Stimulated activated CD8-positive, alpha-beta memory T cell treated with anti-CD3 and anti-CD28 coated beads, Interleukin-4, amount 100 ng/mL, for 24 hours (primary cell): ENCODE measurements at regions not wholly inside any gene's neighbourhood (a gene's known extent, or its start where the extent isn't known, plus 50 kb on each side); places are given as distances from the start of the nearest gene placed in this dataset.
"Not testable (repeated sequence)": the region's sequence is repeated elsewhere in the genome, so short reads cannot be mapped to it uniquely, and the experiment has no call there.

Source experiments
- DNase-seq: peaks from one replicate; pipeline ENCODE4 v3.0.0-alpha.2; 2020; ENCODE audit warnings: low read depth

GRCh38 chr2:83142934-83143333 is 1316.1 kb downstream of the SUCLG1 start:
- no peak for DNase-seq

GRCh38 chr2:83115606-83116005 is 1343.5 kb downstream of the SUCLG1 start:
- no peak for DNase-seq

GRCh38 chr2:83115155-83115554 is 1343.9 kb downstream of the SUCLG1 start:
- no peak for DNase-seq

DNA sequence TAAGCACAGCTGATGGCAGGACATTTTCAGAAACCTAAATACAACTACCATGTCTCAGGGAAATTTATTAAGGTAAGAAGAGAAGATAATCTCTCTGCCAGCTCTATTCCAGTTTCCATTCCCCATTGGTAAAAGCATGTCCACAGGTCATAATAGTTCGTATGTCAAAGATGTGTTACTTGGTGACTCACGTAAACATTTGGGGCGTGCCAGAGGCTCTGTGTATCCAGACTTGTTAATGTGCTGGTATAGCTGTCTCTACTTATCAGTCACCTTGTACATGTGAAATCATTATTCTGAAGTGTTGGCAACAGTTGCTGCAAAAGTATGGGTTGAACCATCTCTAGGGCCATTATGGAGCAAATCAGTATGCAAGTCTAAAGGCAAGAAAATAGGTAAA is 1345.1 kb downstream of the SUCLG1 start:
- DNase-seq = no peak

- DNase-seq = no peak
These were observed 1346.2 kb downstream of the SUCLG1 start for GRCh38 chr2:83112858-83113257.

DNA sequence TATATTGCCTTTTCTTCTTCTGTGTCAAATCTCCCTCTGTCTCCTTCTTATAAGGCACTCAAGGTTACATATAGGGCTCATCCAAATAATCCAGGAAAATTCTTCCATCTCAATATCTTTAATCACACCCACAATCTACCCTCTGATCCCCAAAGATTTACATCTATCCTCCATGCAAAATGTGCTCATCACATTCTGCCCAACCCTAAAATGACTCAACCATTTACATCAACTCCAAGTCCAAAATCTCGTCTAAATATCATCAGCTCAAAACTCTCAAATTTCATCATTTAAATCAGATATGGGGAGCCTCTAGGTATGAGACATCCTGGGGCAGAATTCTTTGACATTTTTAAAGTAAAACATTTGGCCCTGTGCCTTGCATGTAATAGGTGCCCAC is 1349.8 kb downstream of the SUCLG1 start:
- DNase-seq = no peak

- DNase-seq = no peak
These were observed 1352.2 kb downstream of the SUCLG1 start for GRCh38 chr2:83106853-83107252.

- DNase-seq = no peak
These were observed 1354.9 kb downstream of the SUCLG1 start for GRCh38 chr2:83104202-83104601.

DNA sequence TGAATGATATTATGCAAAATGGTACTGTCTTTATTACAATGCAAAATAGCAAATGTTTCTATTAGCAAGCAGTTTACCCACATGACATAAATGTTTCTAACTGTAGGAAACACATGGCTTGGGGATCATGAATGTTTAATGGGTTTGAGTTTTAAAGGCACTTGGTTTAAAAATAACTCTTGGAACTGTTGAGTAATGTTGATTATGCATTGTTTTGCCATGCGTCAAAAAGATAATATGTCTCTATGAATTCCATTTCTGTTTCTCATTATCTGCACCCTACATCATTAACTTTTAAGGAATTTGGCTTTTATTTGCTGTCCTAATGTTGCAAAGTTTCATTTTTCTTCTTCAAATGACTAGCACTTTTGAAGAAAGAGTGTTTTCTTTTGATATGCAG is 1355.5 kb downstream of the SUCLG1 start:
- no peak for DNase-seq

DNA sequence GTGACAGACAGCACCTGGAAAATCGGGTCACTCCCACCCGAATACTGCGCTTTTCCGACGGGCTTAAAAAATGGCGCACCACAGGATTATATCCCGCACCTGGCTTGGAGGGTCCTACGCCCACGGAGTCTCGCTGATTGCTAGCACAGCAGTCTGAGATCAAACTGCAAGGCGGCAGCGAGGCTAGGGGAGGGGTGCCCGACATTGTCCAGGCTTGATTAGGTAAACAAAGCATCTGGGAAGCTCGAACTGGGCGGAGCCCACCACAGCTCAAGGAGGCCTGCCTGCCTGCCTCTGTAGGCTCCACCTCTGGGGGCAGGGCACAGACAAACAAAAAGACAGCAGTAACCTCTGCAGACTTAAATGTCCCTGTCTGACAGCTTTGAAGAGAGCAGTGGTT is 1370.0 kb downstream of the SUCLG1 start:
- DNase-seq = not testable (repeated sequence)

DNA sequence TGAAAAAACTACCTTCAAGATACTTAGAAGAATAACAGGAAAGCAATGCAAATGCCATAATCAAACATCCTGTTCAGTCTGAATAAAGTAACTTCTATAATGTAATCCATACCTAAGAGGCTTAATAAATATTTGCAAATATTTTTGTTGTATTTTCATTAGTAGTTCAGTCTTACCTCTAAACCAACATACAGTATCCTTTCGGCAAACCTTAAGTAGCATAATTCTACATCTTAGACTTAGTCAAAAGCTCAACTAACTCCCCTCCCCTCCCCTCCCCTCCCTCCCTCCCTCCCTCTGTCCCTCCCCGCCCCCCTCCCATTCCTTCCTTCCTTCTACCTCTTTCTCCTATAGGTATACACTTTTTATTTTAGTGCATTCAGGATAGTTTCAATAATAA is 1373.2 kb downstream of the SUCLG1 start:
- DNase-seq = no peak

- DNase-seq = no peak
These were observed 1377.0 kb downstream of the SUCLG1 start for GRCh38 chr2:83081826-83082690.

- no peak for DNase-seq
These were observed 1380.1 kb downstream of the SUCLG1 start for GRCh38 chr2:83079007-83079406.

DNA sequence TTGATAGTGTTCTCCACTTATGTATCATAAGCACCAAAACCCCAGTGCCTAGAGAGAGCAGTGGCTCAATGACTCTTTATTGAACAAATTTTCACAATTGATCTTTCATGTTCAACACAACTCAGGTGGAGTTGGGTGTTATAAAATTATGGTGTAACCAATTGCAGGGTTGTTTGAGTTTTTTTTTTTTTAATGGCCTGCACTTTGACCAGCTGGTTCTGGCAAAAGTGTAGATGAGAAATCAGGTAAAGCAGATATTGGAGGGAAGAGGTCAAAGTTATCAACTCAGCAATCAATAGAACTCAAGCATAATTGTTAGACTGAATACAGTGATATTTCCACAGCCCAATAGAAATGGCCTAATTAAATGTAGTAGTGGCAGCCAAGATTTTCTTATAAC is 1386.3 kb downstream of the SUCLG1 start:
- no peak for DNase-seq

DNA sequence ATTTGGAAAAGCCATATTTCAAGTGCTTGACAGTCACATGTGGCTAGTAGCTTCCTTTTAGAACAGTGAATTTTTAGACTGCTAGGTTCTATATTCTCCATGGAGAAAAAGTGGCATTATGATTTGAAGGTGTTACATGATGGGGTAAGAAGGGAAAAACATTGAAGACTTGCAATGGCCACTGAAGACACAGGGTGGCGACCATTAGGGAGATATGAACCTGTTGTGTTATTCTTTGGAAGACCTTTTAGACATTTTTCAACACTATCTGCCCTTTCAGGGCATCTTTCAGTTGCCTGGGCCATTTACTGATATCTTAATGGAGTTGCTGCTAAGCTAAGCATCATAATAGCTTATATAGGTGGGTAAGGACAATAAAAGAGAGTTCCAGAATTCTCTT is 1387.2 kb downstream of the SUCLG1 start:
- no peak for DNase-seq

- DNase-seq = no peak
These were observed 1387.7 kb downstream of the SUCLG1 start for GRCh38 chr2:83071352-83071751.

- DNase-seq = no peak
These were observed 1389.4 kb downstream of the SUCLG1 start for GRCh38 chr2:83069724-83070123.

DNA sequence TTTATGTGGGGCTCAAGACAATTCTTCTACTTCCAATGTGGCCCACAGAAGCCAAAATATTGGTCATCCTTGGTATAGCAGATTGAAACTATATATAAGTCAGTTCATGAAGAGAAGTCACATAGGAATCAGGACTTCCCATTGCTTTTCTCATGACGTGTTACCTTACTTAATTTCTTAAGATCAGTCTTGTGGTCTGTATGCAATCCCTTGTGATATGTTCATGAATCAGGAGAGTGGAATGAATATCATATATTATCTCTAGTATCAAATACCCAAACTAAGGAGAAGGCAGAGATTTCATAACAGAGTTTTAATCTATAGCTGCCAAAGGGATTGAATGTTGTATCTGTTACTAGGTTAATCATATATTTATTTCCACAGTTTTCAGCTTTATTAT is 1390.4 kb downstream of the SUCLG1 start:
- DNase-seq = no peak

DNA sequence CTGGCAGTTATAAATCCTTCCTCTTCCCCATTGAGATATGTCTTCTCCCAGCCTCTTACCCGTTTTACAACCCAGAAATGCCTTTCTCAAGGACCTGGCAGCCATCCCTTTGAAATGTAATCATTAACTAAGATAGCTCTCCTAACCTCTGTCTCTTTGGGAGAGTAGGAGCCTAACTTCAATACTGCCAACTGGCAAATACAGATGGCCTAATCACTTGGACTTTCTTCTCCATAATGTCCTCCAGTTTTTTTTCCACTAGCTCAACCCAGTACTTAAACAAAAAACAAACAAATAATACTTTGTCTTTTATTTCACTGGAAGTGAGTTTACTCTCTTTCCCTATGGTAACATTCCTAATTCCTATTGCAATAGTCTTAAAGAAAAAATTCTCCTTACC is 1391.1 kb downstream of the SUCLG1 start:
- DNase-seq = no peak

- no peak for DNase-seq
These were observed 1395.1 kb downstream of the SUCLG1 start for GRCh38 chr2:83063933-83064332.

- no peak for DNase-seq
These were observed 1395.6 kb downstream of the SUCLG1 start for GRCh38 chr2:83063511-83063910.

- no peak for DNase-seq
These were observed 1400.4 kb downstream of the SUCLG1 start for GRCh38 chr2:83058683-83059082.

DNA sequence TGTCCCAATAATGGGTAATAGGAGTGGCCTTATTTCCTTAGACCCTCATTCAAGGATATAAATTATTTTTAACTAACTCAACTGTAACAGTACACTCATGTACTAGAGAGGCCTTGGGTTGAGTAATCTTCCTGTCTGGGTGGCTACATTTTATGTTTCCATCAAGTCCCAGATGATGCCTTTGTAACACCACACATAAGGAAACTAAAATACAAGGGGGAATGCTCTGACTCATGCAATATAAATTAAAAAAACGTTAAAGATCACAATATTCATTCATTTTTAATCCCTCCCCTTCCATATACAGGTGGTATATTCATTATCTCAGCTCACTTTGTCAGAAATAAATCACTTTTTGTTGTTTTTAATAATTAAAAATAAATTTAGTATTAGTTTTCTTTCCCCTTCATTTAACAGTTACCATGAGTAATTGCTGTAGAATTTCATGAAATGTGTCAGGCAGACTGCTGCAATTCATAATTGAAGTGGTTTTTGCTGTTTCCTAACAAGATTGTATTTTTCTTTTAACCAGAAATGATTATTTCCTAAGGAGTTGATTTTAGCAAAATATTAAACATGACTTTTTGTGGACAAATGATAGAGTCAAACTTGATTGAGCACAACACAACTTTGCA is 1403.6 kb downstream of the SUCLG1 start:
- DNase-seq = no peak

GRCh38 chr2:83054751-83055150 is 1404.3 kb downstream of the SUCLG1 start:
- DNase-seq = no peak
